ENCODE measurements at regions not wholly inside any gene's neighbourhood (a gene's known extent, or its start where the extent isn't known, plus 50 kb on each side); places are given as distances from the start of the nearest gene placed in this dataset.

- no peak for TF ChIP-seq CTCF (IDR thresholded peaks at IDR 0.05)
- TF ChIP-seq POLR2A (IDR thresholded peaks at IDR 0.05): no peak
Measured at GRCh38 chr4:164509951-164510350, 244.0 kb upstream of the SMIM31 start.

All from heart left ventricle (tissue), 13 donors.